ENCODE measurements at regions not wholly inside any gene's neighbourhood (a gene's known extent, or its start where the extent isn't known, plus 50 kb on each side); places are given as distances from the start of the nearest gene placed in this dataset.
"Not testable (repeated sequence)": the region's sequence is repeated elsewhere in the genome, so short reads cannot be mapped to it uniquely, and the experiment has no call there.

- no peak for DNase-seq
These were observed 361.4 kb downstream of the TEX13C start for GRCh38 chrX:125681058-125681457.

- DNase-seq: no peak
These were observed 361.8 kb downstream of the TEX13C start for GRCh38 chrX:125681507-125681906.

- DNase-seq: not testable (repeated sequence)
These were observed 370.9 kb downstream of the TEX13C start for GRCh38 chrX:125690522-125690921.

GRCh38 chrX:125694171-125694570, 374.5 kb downstream of the TEX13C start:
- no peak for DNase-seq

- no peak for DNase-seq
These were observed 389.4 kb downstream of the TEX13C start for GRCh38 chrX:125709074-125709473.

GRCh38 chrX:125709532-125709931, 389.9 kb downstream of the TEX13C start:
- no peak for DNase-seq

- peak in 1 of 2 experiments; percentile 2 for DNase-seq
These were observed 390.9 kb downstream of the TEX13C start for GRCh38 chrX:125710403-125711062.

- no peak for DNase-seq
These were observed 391.4 kb downstream of the TEX13C start for GRCh38 chrX:125711103-125711502.

- no peak for DNase-seq
These were observed 394.0 kb downstream of the TEX13C start for GRCh38 chrX:125713633-125714032.

- DNase-seq: no peak
These were observed 407.4 kb downstream of the TEX13C start for GRCh38 chrX:125727117-125727516.

GRCh38 chrX:125736008-125736729, 416.5 kb downstream of the TEX13C start:
- DNase-seq: no peak

GRCh38 chrX:125742811-125743210, 423.1 kb downstream of the TEX13C start:
- DNase-seq: no peak

GRCh38 chrX:125744914-125745313, 421.2 kb downstream of the DCAF12L2 start:
- no peak for DNase-seq

- no peak for DNase-seq
These were observed 408.1 kb downstream of the DCAF12L2 start for GRCh38 chrX:125757794-125758564.

GRCh38 chrX:125758819-125759218, 407.3 kb downstream of the DCAF12L2 start:
- DNase-seq: no peak

- no peak for DNase-seq
These were observed 403.1 kb downstream of the DCAF12L2 start for GRCh38 chrX:125762954-125763353.

- no peak for DNase-seq
These were observed 400.7 kb downstream of the DCAF12L2 start for GRCh38 chrX:125765347-125765746.

- no peak for DNase-seq
These were observed 396.5 kb downstream of the DCAF12L2 start for GRCh38 chrX:125769628-125770027.

GRCh38 chrX:125778261-125778660, 387.8 kb downstream of the DCAF12L2 start:
- DNase-seq: no peak

GRCh38 chrX:125782184-125782583, 383.9 kb downstream of the DCAF12L2 start:
- DNase-seq: no peak

- no peak for DNase-seq
These were observed 379.8 kb downstream of the DCAF12L2 start for GRCh38 chrX:125786316-125786715.

- DNase-seq: no peak
These were observed 374.3 kb downstream of the DCAF12L2 start for GRCh38 chrX:125791787-125792186.

- DNase-seq: no peak
These were observed 355.2 kb downstream of the DCAF12L2 start for GRCh38 chrX:125810856-125811255.

- peak in 1 of 2 experiments; percentile 9 for DNase-seq
These were observed 340.0 kb downstream of the DCAF12L2 start for GRCh38 chrX:125826080-125826479.

Measured in NCI-H524 (cell line).